ENCODE measurements at regions not wholly inside any gene's neighbourhood (a gene's known extent, or its start where the extent isn't known, plus 50 kb on each side); places are given as distances from the start of the nearest gene placed in this dataset.

DNA sequence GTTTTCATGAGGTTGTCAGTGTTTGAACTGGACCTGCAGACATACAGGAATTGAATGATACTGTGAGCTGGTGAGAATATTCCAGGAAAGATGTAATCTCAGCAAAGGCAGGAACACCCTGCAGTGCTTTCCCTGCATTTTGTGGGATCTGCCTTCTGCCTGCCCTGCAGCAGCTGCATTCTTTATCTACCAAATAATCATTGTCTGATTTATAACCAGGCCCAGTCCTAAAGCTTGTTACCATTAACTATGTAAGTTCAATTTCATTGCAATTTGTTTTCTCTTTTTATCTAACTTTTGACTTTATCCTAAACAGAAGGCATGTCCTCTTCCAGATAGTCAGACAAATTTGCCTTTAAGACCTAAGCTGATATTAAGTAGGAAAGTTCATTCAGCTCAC is 99.8 kb upstream of the NOCT start:
- TF ChIP-seq, protein P1, sequence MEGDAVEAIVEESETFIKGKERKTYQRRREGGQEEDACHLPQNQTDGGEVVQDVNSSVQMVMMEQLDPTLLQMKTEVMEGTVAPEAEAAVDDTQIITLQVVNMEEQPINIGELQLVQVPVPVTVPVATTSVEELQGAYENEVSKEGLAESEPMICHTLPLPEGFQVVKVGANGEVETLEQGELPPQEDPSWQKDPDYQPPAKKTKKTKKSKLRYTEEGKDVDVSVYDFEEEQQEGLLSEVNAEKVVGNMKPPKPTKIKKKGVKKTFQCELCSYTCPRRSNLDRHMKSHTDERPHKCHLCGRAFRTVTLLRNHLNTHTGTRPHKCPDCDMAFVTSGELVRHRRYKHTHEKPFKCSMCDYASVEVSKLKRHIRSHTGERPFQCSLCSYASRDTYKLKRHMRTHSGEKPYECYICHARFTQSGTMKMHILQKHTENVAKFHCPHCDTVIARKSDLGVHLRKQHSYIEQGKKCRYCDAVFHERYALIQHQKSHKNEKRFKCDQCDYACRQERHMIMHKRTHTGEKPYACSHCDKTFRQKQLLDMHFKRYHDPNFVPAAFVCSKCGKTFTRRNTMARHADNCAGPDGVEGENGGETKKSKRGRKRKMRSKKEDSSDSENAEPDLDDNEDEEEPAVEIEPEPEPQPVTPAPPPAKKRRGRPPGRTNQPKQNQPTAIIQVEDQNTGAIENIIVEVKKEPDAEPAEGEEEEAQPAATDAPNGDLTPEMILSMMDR (IDR thresholded peaks at IDR 0.05) = no peak
- TF ChIP-seq POLR2AphosphoS5 (IDR thresholded peaks at IDR 0.05) (no peak), POLR2A (IDR thresholded peaks at IDR 0.05) (no peak)
